SU-DHL-6 (cell line): ENCODE measurements at regions not wholly inside any gene's neighbourhood (a gene's known extent, or its start where the extent isn't known, plus 50 kb on each side); places are given as distances from the start of the nearest gene placed in this dataset.

Experiments
- H2AFZ ChIP-seq: fragments of 200-600 bp; sonication (generic); 2 replicates; pipeline ENCODE4 v1.6.1; 2014; ENCODE audit warnings: low read depth, mild to moderate bottlenecking, moderate library complexity, mixed read lengths, antibody characterized with exemption, low read length; ENCODE audit not compliant: severe bottlenecking
- H3F3A ChIP-seq: fragments of 200-600 bp; shearing (Covaris generic); 2 replicates; pipeline ENCODE4 v1.6.0; 2016; ENCODE audit warnings: antibody characterized with exemption, mild to moderate bottlenecking; ENCODE audit not compliant: insufficient read depth
- H3K27ac ChIP-seq: fragments of 200-600 bp; sonication (generic); 2 replicates; pipeline ENCODE4 v1.5.1; 2016; ENCODE audit warnings: low read depth, mild to moderate bottlenecking, low read length, moderate library complexity, mixed read lengths
- H3K27me3 ChIP-seq: fragments of 200-600 bp; sonication (generic), shearing (Covaris generic); 2 replicates; pipeline ENCODE4 v1.6.0; 2014; ENCODE audit warnings: mild to moderate bottlenecking, low read length
- H3K36me3 ChIP-seq: fragments of 200-600 bp; sonication (generic); 2 replicates; pipeline ENCODE4 v1.6.1; 2014; ENCODE audit warnings: mild to moderate bottlenecking, low read length, mixed read lengths
- H3K4me2 ChIP-seq: fragments of 300-600, 200-600 bp; shearing (Covaris generic), sonication (generic); 2 replicates; pipeline ENCODE4 v1.6.0; 2014; ENCODE audit warnings: low read length, low read depth, mild to moderate bottlenecking; ENCODE audit not compliant: poor library complexity, severe bottlenecking
- H3K4me3 ChIP-seq: fragments of 200-600 bp; sonication (generic); 2 replicates; pipeline ENCODE4 v1.5.1; 2014; ENCODE audit warnings: antibody characterized with exemption, low read length, mild to moderate bottlenecking, mixed read lengths; ENCODE audit not compliant: insufficient read depth, poor library complexity, severe bottlenecking
- H3K79me2 ChIP-seq: fragments of 200-600 bp; sonication (generic); 2 replicates; pipeline ENCODE4 v1.6.1; 2014; ENCODE audit warnings: mild to moderate bottlenecking, low read length, moderate library complexity; ENCODE audit not compliant: insufficient read depth
- H3K9ac ChIP-seq: fragments of 200-600 bp; sonication (generic); 2 replicates; pipeline ENCODE4 v1.7.0; 2014; ENCODE audit warnings: mild to moderate bottlenecking, low read length
- H3K9me2 ChIP-seq: fragments of 200-600 bp; sonication (generic); replicated peaks from 2 replicates; pipeline ENCODE4 v1.6.1; 2014; ENCODE audit warnings: low read length; ENCODE audit not compliant: insufficient read depth
- H3K9me3 ChIP-seq: fragments of 200-600 bp; sonication (generic); 2 replicates; pipeline ENCODE4 v1.6.1; 2014; ENCODE audit warnings: low read length, mixed read lengths; ENCODE audit not compliant: insufficient read depth
- H4K20me1 ChIP-seq: fragments of 200-600 bp; sonication (generic); 2 replicates; pipeline ENCODE4 v1.6.1; 2014; ENCODE audit warnings: low read depth, mild to moderate bottlenecking, antibody characterized with exemption, low read length, moderate library complexity, mixed read lengths
- CTCF ChIP-seq: fragments of 200-600 bp; sonication (generic); IDR thresholded peaks from one replicate; pipeline ENCODE4 v1.5.1; 2017; ENCODE audit warnings: antibody characterized with exemption, mild to moderate bottlenecking, low read length, moderate library complexity; ENCODE audit not compliant: insufficient read depth, poor library complexity, severe bottlenecking
- EZH2phosphoT487 ChIP-seq: fragments of 200-600 bp; sonication (generic), shearing (Covaris generic); conservative IDR thresholded peaks from 2 replicates; pipeline ENCODE4 v1.6.1; 2018; ENCODE audit warnings: mild to moderate bottlenecking, antibody characterized with exemption, low read length, moderate library complexity, mixed read lengths

DNA sequence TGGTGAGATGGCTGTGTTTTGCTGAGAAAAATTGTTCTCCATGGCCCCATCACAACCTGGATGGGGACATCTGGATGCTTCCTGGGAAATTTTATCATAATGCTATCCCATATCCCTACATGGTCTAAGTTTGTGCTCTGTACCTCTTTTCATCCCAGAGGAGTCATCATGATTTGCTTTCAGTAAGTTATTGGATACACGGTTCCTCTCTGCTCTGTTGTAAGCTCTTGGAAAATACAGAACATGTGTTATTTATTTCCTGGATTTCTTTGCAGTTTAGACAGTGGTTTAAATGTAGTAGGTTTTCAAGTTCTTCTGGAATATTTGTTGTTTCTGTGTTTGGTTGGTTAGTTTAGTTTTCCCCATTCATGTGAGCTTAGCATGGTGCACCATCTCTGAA lies 129.2 kb upstream of the ECI2 start:
- Histone ChIP-seq H3K79me2 (no peaks in the 10 kb centered on the region), H3K27me3 (0 out of 2 replicates have a peak, but pooled peaks cover 2% of the 10 kb centered on the region), H3K4me3 (no peak overlapping the region), H3F3A (no peaks in the 10 kb centered on the region), H3K36me3 (no peaks in the 10 kb centered on the region), H3K9me3 (no peaks in the 10 kb centered on the region), H2AFZ (no peak overlapping the region), H3K9me2 (no peaks in the 10 kb centered on the region), H3K27ac (no peak overlapping the region), H4K20me1 (no peaks in the 10 kb centered on the region), H3K9ac (no peak overlapping the region), H3K4me2 (no peak overlapping the region)
- TF ChIP-seq EZH2phosphoT487 = no peak
- no peak for TF ChIP-seq CTCF

DNA sequence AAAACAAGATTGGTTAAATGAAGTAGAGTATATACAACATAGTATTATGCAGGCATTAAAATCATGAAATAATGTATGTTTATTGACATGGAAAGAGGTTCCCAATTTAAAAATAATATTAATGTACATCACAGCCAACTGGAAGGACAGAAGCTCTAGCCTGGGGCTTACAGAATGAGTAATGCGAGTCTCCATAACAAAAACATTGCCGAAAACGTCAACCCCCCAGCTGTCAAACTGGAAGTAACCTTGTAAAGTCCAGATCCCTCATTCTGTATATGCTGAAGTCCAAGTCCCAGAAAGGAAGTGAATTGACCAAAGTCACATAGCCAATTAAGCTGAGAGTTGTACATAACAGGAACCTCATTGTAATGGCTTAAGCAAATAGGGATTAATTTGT lies 128.7 kb upstream of the ECI2 start:
- no peaks in the 10 kb centered on the region for H3K36me3 ChIP-seq
- no peak overlapping the region for H3K4me3 ChIP-seq
- H2AFZ ChIP-seq = no peak overlapping the region
- H3F3A ChIP-seq = no peaks in the 10 kb centered on the region
- TF ChIP-seq CTCF (no peak), EZH2phosphoT487 (no peak)
- H3K9me3 ChIP-seq = no peaks in the 10 kb centered on the region
- no peak overlapping the region for H3K27ac ChIP-seq
- no peaks in the 10 kb centered on the region for H3K79me2 ChIP-seq
- H3K27me3 ChIP-seq = 0 out of 2 replicates have a peak, but pooled peaks cover 4% of the 10 kb centered on the region
- H3K9ac ChIP-seq = no peak overlapping the region
- H3K9me2 ChIP-seq = no peaks in the 10 kb centered on the region
- no peaks in the 10 kb centered on the region for H4K20me1 ChIP-seq
- H3K4me2 ChIP-seq = no peak overlapping the region

DNA sequence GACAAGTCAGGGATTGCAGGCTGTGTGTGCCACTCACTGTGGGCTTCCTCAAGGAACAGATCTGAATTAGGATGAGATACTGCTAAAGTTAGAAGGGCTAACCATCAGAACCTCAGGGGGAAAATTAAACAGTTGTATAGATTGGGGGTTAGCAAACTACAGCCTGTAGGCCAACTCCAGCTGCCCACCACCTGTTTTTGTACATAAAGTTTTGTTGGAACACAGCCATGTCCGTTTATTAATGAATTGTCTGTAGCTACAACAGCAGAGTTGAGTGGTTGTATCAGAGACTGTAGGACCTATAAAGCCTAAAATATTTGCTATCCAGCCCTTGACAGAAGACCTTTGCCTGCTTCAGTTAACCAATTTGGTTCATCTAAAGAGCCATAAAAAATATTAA lies 127.2 kb upstream of the ECI2 start:
- H3F3A ChIP-seq = no peaks in the 10 kb centered on the region
- no peaks in the 10 kb centered on the region for H3K36me3 ChIP-seq
- TF ChIP-seq EZH2phosphoT487 (no peak), CTCF (no peak)
- no peak overlapping the region for H3K4me3 ChIP-seq
- H4K20me1 ChIP-seq = no peaks in the 10 kb centered on the region
- H3K9me2 ChIP-seq = no peaks in the 10 kb centered on the region
- H2AFZ ChIP-seq = no peak overlapping the region
- H3K27me3 ChIP-seq = 0 out of 2 replicates have a peak, but pooled peaks cover 4% of the 10 kb centered on the region
- no peak overlapping the region for H3K9ac ChIP-seq
- H3K27ac ChIP-seq = no peak overlapping the region
- no peaks in the 10 kb centered on the region for H3K9me3 ChIP-seq
- no peak overlapping the region for H3K4me2 ChIP-seq
- H3K79me2 ChIP-seq = no peaks in the 10 kb centered on the region

DNA sequence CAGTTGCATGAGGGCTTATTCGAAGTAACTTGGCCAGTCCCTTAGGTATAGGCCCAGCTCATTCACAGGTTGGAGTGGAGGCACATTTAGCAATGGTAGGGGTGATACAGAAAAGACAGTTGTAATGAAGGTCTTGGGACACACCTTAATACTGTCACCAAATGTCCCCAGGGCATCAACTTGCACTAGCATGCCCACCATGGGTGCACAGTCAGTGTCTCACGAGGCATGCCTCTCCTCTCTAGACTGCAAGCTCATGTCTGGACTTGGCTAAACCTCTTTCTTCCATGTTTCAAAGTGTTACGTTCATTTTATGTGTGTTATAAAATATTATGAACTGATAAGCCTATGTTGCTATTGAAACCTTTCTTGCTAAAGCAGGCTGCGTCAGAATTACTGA lies 124.0 kb upstream of the ECI2 start:
- H4K20me1 ChIP-seq = no peaks in the 10 kb centered on the region
- 0 out of 2 replicates have a peak, but pooled peaks cover 4% of the 10 kb centered on the region for H3K27me3 ChIP-seq
- no peaks in the 10 kb centered on the region for H3K79me2 ChIP-seq
- no peak overlapping the region for H3K27ac ChIP-seq
- H3K9me2 ChIP-seq = no peaks in the 10 kb centered on the region
- H3K9ac ChIP-seq = no peak overlapping the region
- H3K9me3 ChIP-seq = no peaks in the 10 kb centered on the region
- H3F3A ChIP-seq = no peaks in the 10 kb centered on the region
- no peak for TF ChIP-seq CTCF
- no peak for TF ChIP-seq EZH2phosphoT487
- no peak overlapping the region for H2AFZ ChIP-seq
- no peak overlapping the region for H3K4me2 ChIP-seq
- H3K36me3 ChIP-seq = no peaks in the 10 kb centered on the region
- H3K4me3 ChIP-seq = no peak overlapping the region
